ENCODE measurements at regions not wholly inside any gene's neighbourhood (a gene's known extent, or its start where the extent isn't known, plus 50 kb on each side); places are given as distances from the start of the nearest gene placed in this dataset.

DNA sequence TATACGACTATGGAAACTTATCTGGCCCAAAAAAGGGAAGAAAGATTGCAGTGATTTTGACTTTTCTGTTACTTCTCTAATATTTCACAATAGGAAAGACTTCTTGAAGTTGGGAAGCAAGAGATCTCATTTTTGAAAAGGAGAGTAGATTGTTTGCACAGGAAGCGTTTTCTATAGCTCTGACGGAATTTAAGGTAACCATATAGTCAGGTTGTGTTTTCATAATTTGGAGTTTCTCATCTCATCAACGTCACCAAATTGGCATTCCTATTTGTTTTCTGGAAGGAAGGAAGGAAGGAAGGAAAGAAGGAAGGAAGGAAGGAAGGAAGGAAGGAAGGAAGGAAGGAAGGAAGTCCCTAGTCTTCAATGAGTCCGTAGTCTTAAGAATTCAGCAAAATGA lies 732.0 kb downstream of the XPNPEP1 start:
- Mint-ChIP-seq H3K36me3 (ENCODE audit: low read depth) (peaks cover 10% of the 10 kb centered on the region), H3K9me3 (peaks cover 40% of the 10 kb centered on the region), H3K4me3 (no peak overlapping the region), H3K4me1 (no peaks in the 10 kb centered on the region), H3K27ac (no peak overlapping the region), H3K27me3 (ENCODE audit: insufficient read depth, low read depth, poor library complexity) (no peaks in the 10 kb centered on the region)
- no peaks in the 10 kb centered on the region for H3F3A ChIP-seq (replicated peaks; ENCODE audit: low read depth)
- no peak for TF ChIP-seq EZH2 (IDR thresholded peaks at IDR 0.05; ENCODE audit: low read depth, unreplicated experiment)
- TF ChIP-seq STAT1 (IDR thresholded peaks at IDR 0.05; ENCODE audit: unreplicated experiment), result no peak
- no peak overlapping the region for H3K4me3 ChIP-seq
- DNase-seq (ENCODE audit: low spot score) (no peak), ATAC-seq (no peak)
- peaks cover 11% of the 10 kb centered on the region; the same call in 1 of the 2 replicates for H3K9me2 ChIP-seq (ENCODE audit: insufficient read depth)
- H3K4me1 ChIP-seq (ENCODE audit: insufficient read depth), result no peaks in the 10 kb centered on the region
- no peaks in the 10 kb centered on the region for H3K36me3 ChIP-seq (ENCODE audit: insufficient read depth)
- no peaks in the 10 kb centered on the region for H3K79me2 ChIP-seq (replicated peaks; ENCODE audit: insufficient read depth)
- no peak overlapping the region for H3K4me2 ChIP-seq
- H3K27me3 ChIP-seq (ENCODE audit: insufficient read depth), result no peaks in the 10 kb centered on the region
- no peaks in the 10 kb centered on the region for H4K20me1 ChIP-seq (replicated peaks; ENCODE audit: insufficient read depth)
- H3K27ac ChIP-seq (ENCODE audit: low read depth), result no peak overlapping the region
- no peak overlapping the region for H2AFZ ChIP-seq

DNA sequence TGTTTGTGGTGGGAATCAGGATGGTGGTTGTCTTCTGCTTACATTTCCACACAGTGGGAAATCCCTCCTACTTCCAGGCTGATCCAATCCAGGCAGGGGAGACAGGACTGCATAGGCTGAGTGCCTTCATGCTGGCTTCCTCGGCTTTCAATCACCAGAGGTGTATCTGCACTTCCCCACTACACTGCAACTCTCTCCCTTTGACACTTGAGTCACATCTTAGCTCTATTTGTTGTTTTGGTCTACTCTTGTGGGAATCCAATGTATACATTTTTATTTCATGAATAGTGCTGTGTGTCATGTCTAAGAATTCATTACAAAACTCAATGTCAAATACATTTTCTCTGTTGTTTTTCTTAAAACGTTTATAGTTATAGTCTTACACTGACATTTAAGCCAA lies 735.6 kb downstream of the XPNPEP1 start:
- no peak overlapping the region for H3K4me3 ChIP-seq
- H4K20me1 ChIP-seq (replicated peaks; ENCODE audit: insufficient read depth), result no peaks in the 10 kb centered on the region
- H3K27ac ChIP-seq (ENCODE audit: low read depth), result no peak overlapping the region
- H3K9me2 ChIP-seq (ENCODE audit: insufficient read depth), result peaks cover 11% of the 10 kb centered on the region; the same call in 1 of the 2 replicates
- ATAC-seq (no peak), DNase-seq (ENCODE audit: low spot score) (no peak)
- Mint-ChIP-seq H3K36me3 (ENCODE audit: low read depth) (peaks cover 11% of the 10 kb centered on the region; the same call in 2 of the 3 replicates), H3K9me3 (peaks cover 38% of the 10 kb centered on the region), H3K4me3 (no peak overlapping the region), H3K4me1 (no peaks in the 10 kb centered on the region), H3K27me3 (ENCODE audit: insufficient read depth, low read depth, poor library complexity) (no peaks in the 10 kb centered on the region), H3K27ac (no peak overlapping the region)
- H3K27me3 ChIP-seq (ENCODE audit: insufficient read depth), result no peaks in the 10 kb centered on the region
- no peaks in the 10 kb centered on the region for H3K4me1 ChIP-seq (ENCODE audit: insufficient read depth)
- H2AFZ ChIP-seq, result no peak overlapping the region
- no peak overlapping the region for H3K4me2 ChIP-seq
- H3K79me2 ChIP-seq (replicated peaks; ENCODE audit: insufficient read depth), result no peaks in the 10 kb centered on the region
- H3F3A ChIP-seq (replicated peaks; ENCODE audit: low read depth), result no peaks in the 10 kb centered on the region
- H3K36me3 ChIP-seq (ENCODE audit: insufficient read depth), result no peaks in the 10 kb centered on the region
- TF ChIP-seq, protein P1, sequence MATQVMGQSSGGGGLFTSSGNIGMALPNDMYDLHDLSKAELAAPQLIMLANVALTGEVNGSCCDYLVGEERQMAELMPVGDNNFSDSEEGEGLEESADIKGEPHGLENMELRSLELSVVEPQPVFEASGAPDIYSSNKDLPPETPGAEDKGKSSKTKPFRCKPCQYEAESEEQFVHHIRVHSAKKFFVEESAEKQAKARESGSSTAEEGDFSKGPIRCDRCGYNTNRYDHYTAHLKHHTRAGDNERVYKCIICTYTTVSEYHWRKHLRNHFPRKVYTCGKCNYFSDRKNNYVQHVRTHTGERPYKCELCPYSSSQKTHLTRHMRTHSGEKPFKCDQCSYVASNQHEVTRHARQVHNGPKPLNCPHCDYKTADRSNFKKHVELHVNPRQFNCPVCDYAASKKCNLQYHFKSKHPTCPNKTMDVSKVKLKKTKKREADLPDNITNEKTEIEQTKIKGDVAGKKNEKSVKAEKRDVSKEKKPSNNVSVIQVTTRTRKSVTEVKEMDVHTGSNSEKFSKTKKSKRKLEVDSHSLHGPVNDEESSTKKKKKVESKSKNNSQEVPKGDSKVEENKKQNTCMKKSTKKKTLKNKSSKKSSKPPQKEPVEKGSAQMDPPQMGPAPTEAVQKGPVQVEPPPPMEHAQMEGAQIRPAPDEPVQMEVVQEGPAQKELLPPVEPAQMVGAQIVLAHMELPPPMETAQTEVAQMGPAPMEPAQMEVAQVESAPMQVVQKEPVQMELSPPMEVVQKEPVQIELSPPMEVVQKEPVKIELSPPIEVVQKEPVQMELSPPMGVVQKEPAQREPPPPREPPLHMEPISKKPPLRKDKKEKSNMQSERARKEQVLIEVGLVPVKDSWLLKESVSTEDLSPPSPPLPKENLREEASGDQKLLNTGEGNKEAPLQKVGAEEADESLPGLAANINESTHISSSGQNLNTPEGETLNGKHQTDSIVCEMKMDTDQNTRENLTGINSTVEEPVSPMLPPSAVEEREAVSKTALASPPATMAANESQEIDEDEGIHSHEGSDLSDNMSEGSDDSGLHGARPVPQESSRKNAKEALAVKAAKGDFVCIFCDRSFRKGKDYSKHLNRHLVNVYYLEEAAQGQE (IDR thresholded peaks at IDR 0.05; ENCODE audit: unreplicated experiment), result no peak
- TF ChIP-seq, protein P2, sequence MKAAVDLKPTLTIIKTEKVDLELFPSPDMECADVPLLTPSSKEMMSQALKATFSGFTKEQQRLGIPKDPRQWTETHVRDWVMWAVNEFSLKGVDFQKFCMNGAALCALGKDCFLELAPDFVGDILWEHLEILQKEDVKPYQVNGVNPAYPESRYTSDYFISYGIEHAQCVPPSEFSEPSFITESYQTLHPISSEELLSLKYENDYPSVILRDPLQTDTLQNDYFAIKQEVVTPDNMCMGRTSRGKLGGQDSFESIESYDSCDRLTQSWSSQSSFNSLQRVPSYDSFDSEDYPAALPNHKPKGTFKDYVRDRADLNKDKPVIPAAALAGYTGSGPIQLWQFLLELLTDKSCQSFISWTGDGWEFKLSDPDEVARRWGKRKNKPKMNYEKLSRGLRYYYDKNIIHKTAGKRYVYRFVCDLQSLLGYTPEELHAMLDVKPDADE (IDR thresholded peaks at IDR 0.05), result no peak
- TF ChIP-seq NANOG (IDR thresholded peaks at IDR 0.05; ENCODE audit: borderline replicate concordance) (no peak), STAT1 (IDR thresholded peaks at IDR 0.05; ENCODE audit: unreplicated experiment) (no peak), POLR2AphosphoS5 (IDR thresholded peaks at IDR 0.05; ENCODE audit: low read depth) (no peak), ZNF114 (CRISPR knock-in tag; IDR thresholded peaks at IDR 0.05) (no peak), CREB1 (CRISPR knock-in tag; IDR thresholded peaks at IDR 0.05; ENCODE audit: low read depth) (no peak), EZH2phosphoT487 (IDR thresholded peaks at IDR 0.05; ENCODE audit: unreplicated experiment) (no peak)
- TF ChIP-seq, protein P3, sequence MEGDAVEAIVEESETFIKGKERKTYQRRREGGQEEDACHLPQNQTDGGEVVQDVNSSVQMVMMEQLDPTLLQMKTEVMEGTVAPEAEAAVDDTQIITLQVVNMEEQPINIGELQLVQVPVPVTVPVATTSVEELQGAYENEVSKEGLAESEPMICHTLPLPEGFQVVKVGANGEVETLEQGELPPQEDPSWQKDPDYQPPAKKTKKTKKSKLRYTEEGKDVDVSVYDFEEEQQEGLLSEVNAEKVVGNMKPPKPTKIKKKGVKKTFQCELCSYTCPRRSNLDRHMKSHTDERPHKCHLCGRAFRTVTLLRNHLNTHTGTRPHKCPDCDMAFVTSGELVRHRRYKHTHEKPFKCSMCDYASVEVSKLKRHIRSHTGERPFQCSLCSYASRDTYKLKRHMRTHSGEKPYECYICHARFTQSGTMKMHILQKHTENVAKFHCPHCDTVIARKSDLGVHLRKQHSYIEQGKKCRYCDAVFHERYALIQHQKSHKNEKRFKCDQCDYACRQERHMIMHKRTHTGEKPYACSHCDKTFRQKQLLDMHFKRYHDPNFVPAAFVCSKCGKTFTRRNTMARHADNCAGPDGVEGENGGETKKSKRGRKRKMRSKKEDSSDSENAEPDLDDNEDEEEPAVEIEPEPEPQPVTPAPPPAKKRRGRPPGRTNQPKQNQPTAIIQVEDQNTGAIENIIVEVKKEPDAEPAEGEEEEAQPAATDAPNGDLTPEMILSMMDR (conservative IDR thresholded peaks at IDR 0.05; ENCODE audit: low read depth in 2 of 2), result no peak

All from GM23338 (cell line).